ENCODE measurements at regions not wholly inside any gene's neighbourhood (a gene's known extent, or its start where the extent isn't known, plus 50 kb on each side); places are given as distances from the start of the nearest gene placed in this dataset.

DNA sequence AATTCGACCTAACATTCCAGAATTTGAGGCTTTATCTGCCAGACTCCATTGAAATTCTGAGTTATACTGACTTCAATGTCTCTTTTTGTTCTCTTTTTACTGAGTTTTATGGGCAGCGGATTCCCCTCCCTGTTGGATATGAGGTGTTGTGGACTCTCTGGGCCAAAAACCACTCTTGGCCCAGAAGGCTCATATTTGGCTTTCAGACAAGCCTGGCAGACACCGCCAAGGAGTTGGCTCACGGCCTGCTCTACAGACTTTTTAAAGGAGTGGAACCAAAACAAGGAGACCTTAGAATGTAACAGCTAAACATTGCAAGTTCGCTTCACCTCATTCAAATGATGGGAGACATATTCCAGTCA, 206.4 kb upstream of the NCKAP5 start:
- Histone ChIP-seq H3K4me1 (peaks cover 0 to 36% (median 15%) of the 10 kb centered on the region in 12 donors), H3K27ac (peak overlapping the region in 11 of 12 donors; percentile 33 to 80 (median 73)), H3K4me3 (no peak overlapping the region), H3K9me3 (no peaks in the 10 kb centered on the region), H3K36me3 (no peaks in the 10 kb centered on the region), H3K27me3 (no peaks in the 10 kb centered on the region)
- 39 to 58% (median 44%) methylated on average over 5 of the region's 5 CpGs for WGBS, 4 donors
- DNase-seq (peak in 3 of 5 donors; percentile 28 to 38 (median 34)), ATAC-seq (peak in 3 of 4 donors; percentile 30 to 53 (median 49))
- TF ChIP-seq, protein P1, sequence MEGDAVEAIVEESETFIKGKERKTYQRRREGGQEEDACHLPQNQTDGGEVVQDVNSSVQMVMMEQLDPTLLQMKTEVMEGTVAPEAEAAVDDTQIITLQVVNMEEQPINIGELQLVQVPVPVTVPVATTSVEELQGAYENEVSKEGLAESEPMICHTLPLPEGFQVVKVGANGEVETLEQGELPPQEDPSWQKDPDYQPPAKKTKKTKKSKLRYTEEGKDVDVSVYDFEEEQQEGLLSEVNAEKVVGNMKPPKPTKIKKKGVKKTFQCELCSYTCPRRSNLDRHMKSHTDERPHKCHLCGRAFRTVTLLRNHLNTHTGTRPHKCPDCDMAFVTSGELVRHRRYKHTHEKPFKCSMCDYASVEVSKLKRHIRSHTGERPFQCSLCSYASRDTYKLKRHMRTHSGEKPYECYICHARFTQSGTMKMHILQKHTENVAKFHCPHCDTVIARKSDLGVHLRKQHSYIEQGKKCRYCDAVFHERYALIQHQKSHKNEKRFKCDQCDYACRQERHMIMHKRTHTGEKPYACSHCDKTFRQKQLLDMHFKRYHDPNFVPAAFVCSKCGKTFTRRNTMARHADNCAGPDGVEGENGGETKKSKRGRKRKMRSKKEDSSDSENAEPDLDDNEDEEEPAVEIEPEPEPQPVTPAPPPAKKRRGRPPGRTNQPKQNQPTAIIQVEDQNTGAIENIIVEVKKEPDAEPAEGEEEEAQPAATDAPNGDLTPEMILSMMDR (IDR thresholded peaks at IDR 0.05): no peak
- TF ChIP-seq POLR2A (IDR thresholded peaks at IDR 0.05): no peak
- intact Hi-C loops (cut with DNase I): loop anchor here in 7 of 10 donors (5.0 to 10.0 kb wide), 9 partner anchors 97 to 1230 kb away; partner anchors contain the start of gene NCKAP5 (in 6 of the 7)

DNA sequence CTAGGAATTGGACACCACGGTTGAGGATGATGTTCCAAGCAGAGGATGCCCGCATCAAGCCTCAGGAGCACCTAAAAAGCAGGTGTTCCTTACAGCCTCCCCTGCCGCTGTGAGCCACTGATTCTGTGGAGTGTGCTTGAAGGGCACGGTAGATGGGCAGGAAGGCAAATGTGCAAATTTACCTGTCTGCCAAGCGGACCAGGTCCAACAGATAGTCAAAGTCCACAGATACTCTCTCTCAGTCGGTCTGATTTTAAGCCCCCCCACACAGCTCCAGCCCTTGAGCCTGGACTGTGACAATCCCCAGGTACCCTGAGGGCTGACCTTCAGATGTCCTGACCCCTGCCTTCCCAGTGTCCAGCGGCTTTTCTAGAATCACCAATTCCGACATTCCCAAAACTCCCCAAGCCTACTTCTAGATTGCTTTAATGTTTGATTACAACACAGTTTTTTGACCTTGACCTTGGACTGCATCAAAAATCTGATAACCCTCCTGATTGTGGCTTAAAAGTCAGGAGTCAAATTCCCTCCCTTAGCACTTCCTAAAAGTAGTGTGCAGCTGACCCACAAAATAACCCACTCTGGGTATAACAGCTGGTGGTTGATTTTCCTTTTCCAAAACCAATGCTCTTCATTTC, 208.8 kb upstream of the NCKAP5 start:
- H3K36me3 ChIP-seq: no peaks in the 10 kb centered on the region
- 78 to 86% (median 85%) methylated on average over 8 of the region's 8 CpGs for whole genome bisulfite sequencing, 4 donors
- no peaks in the 10 kb centered on the region for H3K27me3 ChIP-seq
- intact Hi-C loops (cut with DNase I): loop anchor here in 7 of 10 donors (5.0 to 10.0 kb wide), 9 partner anchors 100 to 1232 kb away; partner anchors contain the start of gene NCKAP5 (in 5 of the 7)
- no peak for ATAC-seq
- H3K9me3 ChIP-seq: no peaks in the 10 kb centered on the region
- no peak for DNase-seq
- TF ChIP-seq POLR2A (IDR thresholded peaks at IDR 0.05): no peak
- TF ChIP-seq, protein P1 (IDR thresholded peaks at IDR 0.05): no peak
- H3K27ac ChIP-seq: no peak overlapping the region
- peaks cover 0 to 32% (median 15%) of the 10 kb centered on the region in 12 donors for H3K4me1 ChIP-seq
- H3K4me3 ChIP-seq: no peak overlapping the region

DNA sequence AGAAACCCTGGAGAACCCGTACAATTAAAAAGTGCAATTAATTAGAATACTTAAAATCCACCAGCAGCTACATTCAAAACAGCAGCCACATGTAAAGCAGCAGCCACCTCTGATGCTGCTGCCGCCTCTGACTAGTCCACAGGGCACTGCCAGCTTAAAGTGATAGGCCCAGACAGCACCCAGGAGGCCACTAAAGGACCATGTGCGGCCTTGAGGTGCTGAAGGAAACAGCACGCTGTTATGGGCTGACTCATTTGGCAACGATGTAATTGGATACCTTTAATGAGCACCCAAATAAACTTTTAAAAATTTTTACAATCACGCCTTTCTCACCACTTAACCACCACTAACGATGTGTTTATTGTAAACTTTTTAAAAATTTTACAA, 209.3 kb upstream of the NCKAP5 start:
- no peak overlapping the region for H3K27ac ChIP-seq
- ATAC-seq: peak; percentile 64 to 81 (median 76)
- peak in 1 of 5 donors; percentile 52 for DNase-seq
- no peaks in the 10 kb centered on the region for H3K36me3 ChIP-seq
- no peaks in the 10 kb centered on the region for H3K27me3 ChIP-seq
- no peak for TF ChIP-seq POLR2A (IDR thresholded peaks at IDR 0.05)
- TF ChIP-seq, protein P1 (IDR thresholded peaks at IDR 0.05): no peak
- peaks cover 0 to 30% (median 15%) of the 10 kb centered on the region in 12 donors for H3K4me1 ChIP-seq
- intact Hi-C loops (cut with DNase I): loop anchor here in 7 of 10 donors (5.0 to 10.0 kb wide), 9 partner anchors 100 to 1233 kb away; partner anchors contain the start of gene NCKAP5 (in 5 of the 7)
- peaks cover 0 to under 1% (median 0%) of the 10 kb centered on the region in 12 donors for H3K9me3 ChIP-seq
- no peak overlapping the region for H3K4me3 ChIP-seq
- WGBS, 4 donors: 49 to 72% (median 65%) methylated on average over 7 of the region's 7 CpGs
